Large intestine (tissue), 3 donors: ENCODE measurements at regions not wholly inside any gene's neighbourhood (a gene's known extent, or its start where the extent isn't known, plus 50 kb on each side); places are given as distances from the start of the nearest gene placed in this dataset.

Experiments used
- DNase-seq, 2 donors: peaks; one replicate each; pipeline versions ENCODE4 v3.0.0 to v3.0.0-alpha.2; 2013
- H3K27ac ChIP-seq: one replicate; pipeline ENCODE4 v1.5.1; 2013; ENCODE audit warnings: low read length
- H3K27me3 ChIP-seq: 2 replicates; pipeline ENCODE4 v1.6.1; 2013; ENCODE audit warnings: low read length; ENCODE audit not compliant: control insufficient read depth, insufficient read depth
- H3K36me3 ChIP-seq: 2 replicates; pipeline ENCODE4 v1.6.1; 2013; ENCODE audit warnings: low read length; ENCODE audit not compliant: control insufficient read depth, insufficient read depth
- H3K4me1 ChIP-seq: one replicate; pipeline ENCODE4 v1.6.1; 2013; ENCODE audit warnings: low read length; ENCODE audit not compliant: control insufficient read depth, insufficient read depth
- H3K4me3 ChIP-seq: one replicate; pipeline ENCODE4 v1.5.1; 2013; ENCODE audit warnings: low read length
- H3K9me3 ChIP-seq: one replicate; pipeline ENCODE4 v1.6.1; 2013; ENCODE audit warnings: mild to moderate bottlenecking, low read depth, low read length, moderate library complexity; ENCODE audit not compliant: control insufficient read depth
- WGBS: methylation state at CpG from one replicate; pipeline ENCODE4 v1.1.5; 2013; ENCODE audit warnings: low lambda C conversion rate; ENCODE audit not compliant: insufficient coverage; 5-methylcytosine and 5-hydroxymethylcytosine counted together

- no peaks in the 10 kb centered on the region for H3K36me3 ChIP-seq
- H3K9me3 ChIP-seq, result no peaks in the 10 kb centered on the region
- DNase-seq, result no peak
- H3K27ac ChIP-seq, result no peak overlapping the region
- no peaks in the 10 kb centered on the region for H3K27me3 ChIP-seq
- 90% methylated on average over 2 of the region's 5 CpGs for WGBS
- H3K4me1 ChIP-seq, result peaks cover 3% of the 10 kb centered on the region
- no peak overlapping the region for H3K4me3 ChIP-seq
Measured at GRCh38 chr13:76795701-76796695, 90.2 kb downstream of the KCTD12 start.

- Histone ChIP-seq H3K36me3 (no peaks in the 10 kb centered on the region), H3K4me3 (no peak overlapping the region), H3K9me3 (no peaks in the 10 kb centered on the region), H3K27ac (no peak overlapping the region), H3K4me1 (no peaks in the 10 kb centered on the region), H3K27me3 (no peaks in the 10 kb centered on the region)
- no CpG with 5 or more reads among the region's 4 CpGs for WGBS
- DNase-seq, result peak in 1 of 2 donors; percentile 25
Measured at GRCh38 chr13:76792731-76793347, 93.4 kb downstream of the KCTD12 start.

- H3K27ac ChIP-seq, result no peak overlapping the region
- no peaks in the 10 kb centered on the region for H3K27me3 ChIP-seq
- H3K9me3 ChIP-seq, result no peaks in the 10 kb centered on the region
- H3K4me1 ChIP-seq, result no peaks in the 10 kb centered on the region
- no peaks in the 10 kb centered on the region for H3K36me3 ChIP-seq
- WGBS, result 92% methylated on average over 6 of the region's 10 CpGs
- H3K4me3 ChIP-seq, result no peak overlapping the region
- peak; percentile 21 to 46 for DNase-seq
Measured at GRCh38 chr13:76790980-76791819, 95.0 kb downstream of the KCTD12 start.

- WGBS, result no CpG with 5 or more reads among the region's 1 CpG
- H3K9me3 ChIP-seq, result no peaks in the 10 kb centered on the region
- H3K4me1 ChIP-seq, result no peaks in the 10 kb centered on the region
- H3K36me3 ChIP-seq, result no peaks in the 10 kb centered on the region
- H3K27me3 ChIP-seq, result no peaks in the 10 kb centered on the region
- H3K4me3 ChIP-seq, result no peak overlapping the region
- no peak overlapping the region for H3K27ac ChIP-seq
- no peak for DNase-seq
Measured at GRCh38 chr13:76790526-76790925, 95.7 kb downstream of the KCTD12 start.

GRCh38 chr13:76783798-76784197 lies 102.4 kb downstream of the KCTD12 start:
- no peak for DNase-seq
- no peaks in the 10 kb centered on the region for H3K27me3 ChIP-seq
- H3K9me3 ChIP-seq, result peaks cover 4% of the 10 kb centered on the region
- no peaks in the 10 kb centered on the region for H3K36me3 ChIP-seq
- no peak overlapping the region for H3K4me3 ChIP-seq
- WGBS, result no CpG with 5 or more reads among the region's 3 CpGs
- H3K4me1 ChIP-seq, result no peaks in the 10 kb centered on the region
- H3K27ac ChIP-seq, result no peak overlapping the region

- H3K4me1 ChIP-seq, result no peaks in the 10 kb centered on the region
- peaks cover 4% of the 10 kb centered on the region for H3K9me3 ChIP-seq
- H3K27ac ChIP-seq, result no peak overlapping the region
- no peaks in the 10 kb centered on the region for H3K36me3 ChIP-seq
- H3K4me3 ChIP-seq, result no peak overlapping the region
- no peaks in the 10 kb centered on the region for H3K27me3 ChIP-seq
- DNase-seq, result no peak
Measured at GRCh38 chr13:76778853-76779252, 107.4 kb downstream of the KCTD12 start.

- Histone ChIP-seq H3K27me3 (no peaks in the 10 kb centered on the region), H3K4me1 (no peaks in the 10 kb centered on the region), H3K27ac (no peak overlapping the region), H3K9me3 (no peaks in the 10 kb centered on the region), H3K36me3 (no peaks in the 10 kb centered on the region), H3K4me3 (no peak overlapping the region)
- DNase-seq, result no peak
- WGBS, result 83% methylated on average over 1 of the region's 1 CpG
Measured at GRCh38 chr13:76777096-76777495, 109.1 kb downstream of the KCTD12 start.

GRCh38 chr13:76775088-76775740 lies 111.0 kb downstream of the KCTD12 start:
- WGBS, result 67% methylated on average over 1 of the region's 3 CpGs

GRCh38 chr13:76773448-76774094 lies 112.6 kb downstream of the KCTD12 start:
- H3K27me3 ChIP-seq, result no peaks in the 10 kb centered on the region
- DNase-seq, result no peak
- no peaks in the 10 kb centered on the region for H3K9me3 ChIP-seq
- H3K4me1 ChIP-seq, result no peaks in the 10 kb centered on the region
- no peaks in the 10 kb centered on the region for H3K36me3 ChIP-seq
- 97% methylated on average over 4 of the region's 5 CpGs for WGBS
- H3K4me3 ChIP-seq, result no peak overlapping the region
- H3K27ac ChIP-seq, result no peak overlapping the region

More at GRCh38 chr13:76775088-76775740, 111.0 kb downstream of the KCTD12 start:
- no peak overlapping the region for H3K4me3 ChIP-seq
- H3K27ac ChIP-seq, result no peak overlapping the region
- H3K9me3 ChIP-seq, result no peaks in the 10 kb centered on the region
- H3K27me3 ChIP-seq, result no peaks in the 10 kb centered on the region
- H3K4me1 ChIP-seq, result no peaks in the 10 kb centered on the region
- no peak for DNase-seq
- no peaks in the 10 kb centered on the region for H3K36me3 ChIP-seq
